Thyroid gland (tissue), 4 donors: ENCODE measurements at regions not wholly inside any gene's neighbourhood (a gene's known extent, or its start where the extent isn't known, plus 50 kb on each side); places are given as distances from the start of the nearest gene placed in this dataset.
"Not testable (repeated sequence)": the region's sequence is repeated elsewhere in the genome, so short reads cannot be mapped to it uniquely, and the experiment has no call there.

Source experiments
- DNase-seq, 2 donors: peaks; one replicate each; pipeline ENCODE4 v3.0.0-alpha.2; 2019
- H3K27ac ChIP-seq, 3 donors: fragments of 200-600 bp; sonication (generic); 1 replicate in 2 of 3; 2 replicates in 1 of 3; pipeline ENCODE4 v1.5.1; 2016 to 2019; ENCODE audit warnings: mild to moderate bottlenecking in 1 of 3, moderate library complexity in 1 of 3
- H3K27me3 ChIP-seq: fragments of 200-600 bp; sonication (generic); one replicate; pipeline ENCODE4 v1.5.1; 2019
- H3K36me3 ChIP-seq, 2 donors: fragments of 200-600 bp; sonication (generic); one replicate each; pipeline ENCODE4 v1.5.1; 2016 to 2019
- H3K4me1 ChIP-seq, 2 donors: fragments of 200-600 bp; sonication (generic); one replicate each; pipeline ENCODE4 v1.5.1; 2017 to 2019
- H3K4me3 ChIP-seq, 3 donors: fragments of 200-600 bp; sonication (generic); replicated peaks in 1 of 3; 1 replicate in 2 of 3; 2 replicates in 1 of 3; pipeline ENCODE4 v1.5.1; 2016; ENCODE audit warnings: mild to moderate bottlenecking in 1 of 3
- H3K9me3 ChIP-seq: fragments of 200-600 bp; sonication (generic); one replicate; pipeline ENCODE4 v1.5.1; 2017
- POLR2A ChIP-seq, 2 donors: fragments of 450-650 bp; IDR thresholded peaks; one replicate each; pipeline ENCODE4 v1.6.1; 2017; ENCODE audit warnings: antibody characterized with exemption in 2 of 2, mild to moderate bottlenecking in 2 of 2, moderate library complexity in 1 of 2
- WGBS, 2 donors: methylation state at CpG; one replicate each; pipeline ENCODE4 v1.1.5; 2017; 5-methylcytosine and 5-hydroxymethylcytosine counted together
- intact Hi-C: fragments of 100-400 bp; cut with DNase I; formaldehyde crosslinking; loops from one replicate; pipeline ENCODE4 v1.15.1; 2023
- TF ChIP-seq, protein P1 (sequence below), 6 experiments: fragments of 200-600 bp in 3 of 6; fragments of 450-650 bp in 3 of 6; sonication (generic) in 3 of 6; IDR thresholded peaks; one replicate each; pipeline ENCODE4 v1.5.1; 2016 to 2019; ENCODE audit warnings: antibody characterized with exemption in 6 of 6, mild to moderate bottlenecking in 2 of 6, inconsistent platforms in 1 of 6, moderate library complexity in 1 of 6

DNA sequence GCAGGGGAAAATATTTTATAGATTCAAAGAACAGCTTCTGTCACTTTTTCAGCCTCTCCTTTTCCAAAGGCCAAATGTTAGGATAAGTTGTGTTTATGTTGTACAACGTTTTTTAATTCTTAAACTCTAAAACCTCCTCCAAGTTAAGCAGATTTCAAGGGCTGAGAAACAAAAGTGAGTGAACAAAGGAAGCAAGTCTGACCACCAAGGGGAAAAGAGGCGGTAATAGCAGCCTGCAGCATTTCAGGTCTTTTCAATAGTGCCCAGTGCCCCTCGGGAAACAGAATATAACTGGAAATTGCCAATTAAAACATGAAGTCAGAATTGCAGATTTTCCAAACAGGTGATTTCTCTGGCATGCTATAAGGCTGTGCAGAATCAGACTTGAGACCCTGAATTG is 510.0 kb upstream of the HTR2C start:
- Histone ChIP-seq H3K27me3 (no peaks in the 10 kb centered on the region), H3K4me3 (no peak overlapping the region), H3K36me3 (no peaks in the 10 kb centered on the region), H3K4me1 (no peaks in the 10 kb centered on the region), H3K27ac (no peak overlapping the region), H3K9me3 (no peaks in the 10 kb centered on the region)
- WGBS, 2 donors = 48 to 58% methylated on average over 3 of the region's 3 CpGs
- TF ChIP-seq, protein P1, sequence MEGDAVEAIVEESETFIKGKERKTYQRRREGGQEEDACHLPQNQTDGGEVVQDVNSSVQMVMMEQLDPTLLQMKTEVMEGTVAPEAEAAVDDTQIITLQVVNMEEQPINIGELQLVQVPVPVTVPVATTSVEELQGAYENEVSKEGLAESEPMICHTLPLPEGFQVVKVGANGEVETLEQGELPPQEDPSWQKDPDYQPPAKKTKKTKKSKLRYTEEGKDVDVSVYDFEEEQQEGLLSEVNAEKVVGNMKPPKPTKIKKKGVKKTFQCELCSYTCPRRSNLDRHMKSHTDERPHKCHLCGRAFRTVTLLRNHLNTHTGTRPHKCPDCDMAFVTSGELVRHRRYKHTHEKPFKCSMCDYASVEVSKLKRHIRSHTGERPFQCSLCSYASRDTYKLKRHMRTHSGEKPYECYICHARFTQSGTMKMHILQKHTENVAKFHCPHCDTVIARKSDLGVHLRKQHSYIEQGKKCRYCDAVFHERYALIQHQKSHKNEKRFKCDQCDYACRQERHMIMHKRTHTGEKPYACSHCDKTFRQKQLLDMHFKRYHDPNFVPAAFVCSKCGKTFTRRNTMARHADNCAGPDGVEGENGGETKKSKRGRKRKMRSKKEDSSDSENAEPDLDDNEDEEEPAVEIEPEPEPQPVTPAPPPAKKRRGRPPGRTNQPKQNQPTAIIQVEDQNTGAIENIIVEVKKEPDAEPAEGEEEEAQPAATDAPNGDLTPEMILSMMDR (IDR thresholded peaks at IDR 0.05) = no peak
- no peak for TF ChIP-seq POLR2A (IDR thresholded peaks at IDR 0.05)
- no peak for DNase-seq
- intact Hi-C loops = no loop called here

DNA sequence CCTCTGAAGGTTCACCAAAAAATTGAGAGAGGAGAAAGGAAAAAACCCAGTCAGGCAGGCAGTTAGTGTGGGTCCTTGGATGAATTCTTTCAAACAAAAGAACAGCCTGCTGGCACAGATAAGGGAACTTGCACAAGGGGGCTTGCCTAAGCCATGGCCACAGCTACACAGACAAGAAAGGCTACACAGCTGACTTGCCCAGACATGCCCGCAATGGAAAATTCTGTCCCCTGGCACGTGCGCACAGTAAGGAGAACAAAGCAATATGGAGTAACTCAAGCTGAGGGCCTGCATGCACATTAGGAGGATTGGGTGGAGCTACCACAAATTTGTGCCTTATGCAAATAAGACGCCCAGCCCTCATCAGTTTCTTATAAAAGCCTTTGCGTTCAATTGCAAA is 512.5 kb upstream of the HTR2C start:
- intact Hi-C loops = no loop called here
- Histone ChIP-seq H3K36me3 (no peaks in the 10 kb centered on the region), H3K27me3 (no peaks in the 10 kb centered on the region), H3K4me3 (no peak overlapping the region), H3K27ac (no peak overlapping the region), H3K4me1 (no peaks in the 10 kb centered on the region), H3K9me3 (no peaks in the 10 kb centered on the region)
- TF ChIP-seq POLR2A (IDR thresholded peaks at IDR 0.05) = no peak
- TF ChIP-seq, protein P1 (IDR thresholded peaks at IDR 0.05) = no peak
- DNase-seq = no peak
- WGBS, 2 donors = 88 to 96% methylated on average over 5 of the region's 5 CpGs

DNA sequence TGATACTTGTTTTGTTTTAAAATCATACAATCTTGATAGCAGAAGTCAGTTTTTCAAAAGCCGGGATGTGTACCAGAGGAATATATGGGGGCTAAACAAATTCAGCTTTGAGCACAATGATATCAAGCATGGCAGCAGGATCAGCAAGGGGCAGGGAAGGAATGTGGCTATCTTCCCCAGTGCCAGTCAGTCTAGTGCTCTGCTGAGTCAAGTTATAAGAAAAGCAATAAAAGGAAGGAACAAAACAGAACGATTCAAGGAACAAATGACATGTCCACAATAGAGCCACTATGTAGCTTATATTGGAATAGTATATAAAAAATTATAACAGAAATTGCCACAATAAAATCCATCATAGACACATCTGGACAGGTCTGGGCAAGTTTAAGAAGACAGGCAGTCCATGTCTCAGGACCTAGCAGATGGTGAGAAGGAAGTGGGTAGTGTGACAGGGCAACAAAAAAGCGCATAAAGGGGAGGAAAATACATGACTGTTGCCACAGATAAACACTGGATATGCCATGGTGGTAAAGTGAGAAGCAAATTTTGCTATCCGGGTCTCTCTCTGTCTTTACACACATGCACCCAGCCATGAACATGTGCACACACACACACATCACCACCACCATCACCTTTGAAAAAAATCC is 518.2 kb upstream of the HTR2C start:
- intact Hi-C loops = no loop called here
- no peaks in the 10 kb centered on the region for H3K36me3 ChIP-seq
- H3K4me1 ChIP-seq = no peaks in the 10 kb centered on the region
- 82 to 91% methylated on average over 4 of the region's 4 CpGs for WGBS, 2 donors
- TF ChIP-seq POLR2A (IDR thresholded peaks at IDR 0.05) = no peak
- TF ChIP-seq, protein P1 (IDR thresholded peaks at IDR 0.05) = no peak
- no peak overlapping the region for H3K4me3 ChIP-seq
- DNase-seq = no peak
- H3K9me3 ChIP-seq = no peaks in the 10 kb centered on the region
- no peaks in the 10 kb centered on the region for H3K27me3 ChIP-seq
- no peak overlapping the region for H3K27ac ChIP-seq

DNA sequence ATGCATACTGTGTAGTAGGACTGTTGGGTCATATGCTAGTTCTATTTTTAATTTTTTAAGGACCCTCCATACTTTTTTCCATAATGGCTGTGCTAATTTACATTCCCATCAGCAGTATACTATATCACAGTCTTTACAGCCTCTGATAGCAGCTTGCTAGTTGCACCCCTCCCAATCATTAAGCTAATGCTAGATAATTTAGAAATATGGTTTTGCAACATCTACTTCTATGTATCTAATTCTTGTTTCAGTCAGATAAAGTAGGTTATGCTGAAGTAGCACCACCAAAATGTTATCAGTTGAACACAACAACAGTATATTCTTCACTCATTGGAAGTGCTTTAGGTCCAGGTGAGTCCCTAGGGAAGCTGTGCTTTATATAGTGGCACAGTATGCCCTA is 522.7 kb upstream of the HTR2C start:
- Histone ChIP-seq H3K9me3 (no peaks in the 10 kb centered on the region), H3K27ac (no peak overlapping the region), H3K4me1 (no peaks in the 10 kb centered on the region), H3K4me3 (no peak overlapping the region), H3K27me3 (no peaks in the 10 kb centered on the region), H3K36me3 (no peaks in the 10 kb centered on the region)
- DNase-seq = no peak
- intact Hi-C loops = no loop called here
- TF ChIP-seq, protein P1 (IDR thresholded peaks at IDR 0.05) = no peak
- no peak for TF ChIP-seq POLR2A (IDR thresholded peaks at IDR 0.05)

DNA sequence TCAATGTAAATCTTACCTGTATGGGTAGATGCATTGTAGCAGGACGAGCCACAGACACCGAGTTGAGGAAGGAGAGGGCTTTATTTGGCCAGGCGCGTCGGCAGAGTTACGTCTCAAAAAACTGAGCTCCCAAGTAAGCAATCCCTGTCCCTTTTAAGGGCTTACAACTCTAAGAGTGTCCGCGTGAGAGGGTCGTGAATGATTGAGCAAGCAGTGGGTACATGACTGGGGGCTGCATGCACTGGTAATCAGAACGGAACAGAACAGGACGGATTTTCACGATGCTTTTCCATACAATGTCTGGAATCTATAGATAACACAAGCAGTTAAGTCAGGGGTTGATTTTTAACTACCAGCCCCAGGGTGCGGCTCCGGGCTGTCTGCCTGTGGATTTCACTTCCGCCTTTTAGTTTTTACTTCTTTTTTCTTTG is 524.9 kb upstream of the HTR2C start:
- intact Hi-C loops = no loop called here
- TF ChIP-seq, protein P1 (IDR thresholded peaks at IDR 0.05) = no peak
- TF ChIP-seq POLR2A (IDR thresholded peaks at IDR 0.05) = no peak

DNA sequence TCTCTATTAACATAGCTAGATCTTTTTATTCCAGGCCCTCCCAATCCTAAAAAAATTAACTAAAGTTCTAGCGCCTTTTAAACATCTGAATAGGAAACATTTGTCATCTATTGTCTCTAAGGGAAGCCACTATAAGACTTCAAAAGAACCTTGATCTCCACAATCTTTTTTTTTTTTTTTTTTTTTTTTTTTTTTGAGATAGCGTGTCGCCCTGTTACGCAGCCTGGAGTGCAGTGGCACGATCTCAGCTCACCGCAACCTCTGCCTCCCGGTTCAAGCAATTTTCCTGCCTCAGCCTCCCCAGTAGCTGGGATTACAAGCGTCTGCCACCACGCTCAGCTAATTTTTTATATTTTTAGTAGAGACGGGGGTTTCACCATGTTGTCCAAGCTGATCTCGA is 526.5 kb upstream of the HTR2C start:
- 96 to 98% methylated on average over 11 of the region's 11 CpGs for WGBS, 2 donors
- H3K36me3 ChIP-seq, intact Hi-C loops, H3K4me3 ChIP-seq, H3K9me3 ChIP-seq, H3K27ac ChIP-seq, H3K4me1 ChIP-seq, H3K27me3 ChIP-seq, DNase-seq: not testable (repeated sequence)

More for the DNA sequence above, 524.9 kb upstream of the HTR2C start:
- no peak overlapping the region for H3K27ac ChIP-seq
- WGBS, 2 donors = 51 to 58% methylated on average over 15 of the region's 15 CpGs
- H3K27me3 ChIP-seq = no peaks in the 10 kb centered on the region
- no peaks in the 10 kb centered on the region for H3K4me1 ChIP-seq
- no peaks in the 10 kb centered on the region for H3K36me3 ChIP-seq
- H3K4me3 ChIP-seq = no peak overlapping the region
- no peaks in the 10 kb centered on the region for H3K9me3 ChIP-seq
- no peak for DNase-seq
